Ovary (tissue), 3 donors: ENCODE measurements at regions not wholly inside any gene's neighbourhood (a gene's known extent, or its start where the extent isn't known, plus 50 kb on each side); places are given as distances from the start of the nearest gene placed in this dataset.

Experiments
- EP300 ChIP-seq: sonication (generic); formaldehyde crosslinking; IDR thresholded peaks from one replicate; pipeline ENCODE4 v1.6.1; 2017; ENCODE audit warnings: antibody characterized with exemption
- POLR2A ChIP-seq: fragments of 450-650 bp; IDR thresholded peaks from one replicate; pipeline ENCODE4 v1.6.1; 2017; ENCODE audit warnings: antibody characterized with exemption, mild to moderate bottlenecking, moderate library complexity
- TF ChIP-seq, protein P1 (sequence below), 3 donors: fragments of 450-650 bp in 2 of 3; fragments of 200-600 bp in 1 of 3; IDR thresholded peaks; one replicate each; pipeline versions ENCODE4 v1.5.1 to v1.8.0; 2016 to 2022; ENCODE audit warnings: antibody characterized with exemption in 3 of 3, mild to moderate bottlenecking in 1 of 3
- donor health status: DM: no; HTN: no; CAD: no.

DNA sequence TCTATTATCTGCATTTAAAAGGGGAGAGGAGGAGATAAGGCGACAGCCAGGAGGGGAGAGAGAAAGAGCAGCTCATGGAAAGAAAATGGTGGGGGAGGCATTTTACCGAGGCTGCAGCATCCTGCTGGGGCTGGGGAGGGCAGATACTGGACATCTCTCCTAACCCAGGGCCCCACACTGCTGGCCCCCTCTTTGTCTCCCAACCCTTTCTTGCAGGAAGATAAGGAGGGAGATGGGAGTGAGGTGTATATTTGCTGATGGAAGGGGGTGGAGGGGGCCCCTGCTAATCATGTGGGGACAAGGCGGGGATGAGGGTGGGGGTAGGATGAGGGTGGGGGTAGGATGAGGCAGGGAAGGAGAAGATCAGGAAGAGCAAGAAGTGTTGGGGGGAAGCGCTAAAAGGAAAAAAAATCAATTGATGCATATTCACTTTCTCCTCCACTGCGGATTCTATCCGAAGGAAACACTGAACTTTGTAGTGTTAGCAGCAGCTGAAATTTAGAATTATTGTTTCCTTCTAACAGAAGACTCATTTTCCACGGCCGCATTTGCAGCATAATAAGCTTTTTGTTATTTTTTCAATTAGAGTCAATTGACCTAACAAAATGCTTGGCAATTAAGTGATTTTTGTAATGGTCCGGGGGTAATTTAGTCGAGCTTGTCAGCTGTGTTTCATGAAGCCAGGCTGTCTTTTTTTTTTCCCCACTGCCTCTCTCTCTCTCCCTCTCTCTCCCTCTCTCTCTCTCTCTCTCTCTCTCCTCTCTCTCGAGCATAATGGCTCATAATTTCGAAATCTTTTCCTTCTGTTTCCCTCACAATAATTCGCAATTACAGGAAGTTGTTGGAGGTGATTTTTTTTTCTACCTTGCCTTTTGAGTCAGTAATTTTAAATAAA is 1134.6 kb downstream of the BCL11B start:
- TF ChIP-seq, protein P1, sequence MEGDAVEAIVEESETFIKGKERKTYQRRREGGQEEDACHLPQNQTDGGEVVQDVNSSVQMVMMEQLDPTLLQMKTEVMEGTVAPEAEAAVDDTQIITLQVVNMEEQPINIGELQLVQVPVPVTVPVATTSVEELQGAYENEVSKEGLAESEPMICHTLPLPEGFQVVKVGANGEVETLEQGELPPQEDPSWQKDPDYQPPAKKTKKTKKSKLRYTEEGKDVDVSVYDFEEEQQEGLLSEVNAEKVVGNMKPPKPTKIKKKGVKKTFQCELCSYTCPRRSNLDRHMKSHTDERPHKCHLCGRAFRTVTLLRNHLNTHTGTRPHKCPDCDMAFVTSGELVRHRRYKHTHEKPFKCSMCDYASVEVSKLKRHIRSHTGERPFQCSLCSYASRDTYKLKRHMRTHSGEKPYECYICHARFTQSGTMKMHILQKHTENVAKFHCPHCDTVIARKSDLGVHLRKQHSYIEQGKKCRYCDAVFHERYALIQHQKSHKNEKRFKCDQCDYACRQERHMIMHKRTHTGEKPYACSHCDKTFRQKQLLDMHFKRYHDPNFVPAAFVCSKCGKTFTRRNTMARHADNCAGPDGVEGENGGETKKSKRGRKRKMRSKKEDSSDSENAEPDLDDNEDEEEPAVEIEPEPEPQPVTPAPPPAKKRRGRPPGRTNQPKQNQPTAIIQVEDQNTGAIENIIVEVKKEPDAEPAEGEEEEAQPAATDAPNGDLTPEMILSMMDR (IDR thresholded peaks at IDR 0.05), result no peak
- TF ChIP-seq POLR2A (no peak), EP300 (no peak)
